HCT116 (cell line): ENCODE measurements at regions not wholly inside any gene's neighbourhood (a gene's known extent, or its start where the extent isn't known, plus 50 kb on each side); places are given as distances from the start of the nearest gene placed in this dataset.
"Not testable (repeated sequence)": the region's sequence is repeated elsewhere in the genome, so short reads cannot be mapped to it uniquely, and the experiment has no call there.

Experiments
- ATAC-seq: fragments of 200-7000 bp; cut with Tn5 transposase; 2 replicates; pipeline ENCODE4 v1.9.1; 2020; ENCODE audit warnings: mild to moderate bottlenecking, moderate library complexity
- BruUV-seq: library from RNA; stranded (reverse); fragments of 400-500 nt; replicated peaks from 2 replicates; lab custom pipeline; 2021; lab: Mats Ljungman, UMichigan
- CTCF ChIA-PET: fragments of 300-600 bp; sonication (Branson Sonifier 250); formaldehyde crosslinking; loops from one replicate; lab custom pipeline; 2021; ENCODE audit warnings: antibody characterized with exemption; lab: Charles Lee
- POLR2A ChIA-PET: fragments of 300-600, 350-600 bp; sonication (Branson Sonifier 250); formaldehyde crosslinking; loops from one replicate; lab custom pipeline; 2021; ENCODE audit warnings: antibody characterized with exemption; lab: Charles Lee
- RAD21 ChIA-PET, 2 experiments: fragments of 300-600 bp; sonication (Branson Sonifier 250); formaldehyde crosslinking; loops; one replicate each; lab custom pipeline; 2023; ENCODE audit warnings: low total read pairs in 2 of 2; ENCODE audit not compliant: uncharacterized antibody in 2 of 2, unreplicated experiment in 2 of 2, low non-redundant PET in 1 of 2; lab: Charles Lee
- DNase-seq: peaks from one replicate; pipeline ENCODE4 v3.0.0-alpha.2; 2010; ENCODE audit warnings: low read depth, low spot score
- H2AFZ ChIP-seq: fragments of 200-600 bp; shearing (Covaris generic), sonication (generic); 2 replicates; pipeline ENCODE4 v1.6.1; 2017; ENCODE audit warnings: low read depth, mixed run types, mixed read lengths, antibody characterized with exemption, low read length; ENCODE audit not compliant: poor library complexity, severe bottlenecking
- H3K27ac ChIP-seq: 2 replicates; pipeline ENCODE4 v1.5.1; 2012; ENCODE audit warnings: low read depth, low read length
- H3K27me3 ChIP-seq: fragments of 200-600 bp; sonication (generic); 2 replicates; pipeline ENCODE4 v1.6.1; 2016; ENCODE audit warnings: mixed run types, low read length, mixed read lengths; ENCODE audit not compliant: insufficient read depth
- H3K36me3 ChIP-seq, 2 experiments: fragments of 200-500 bp in 1 of 2; fragments of 200-600 bp in 1 of 2; sonication (Bioruptor generic) in 1 of 2; sonication (generic) in 1 of 2; 2 replicates each; pipeline versions ENCODE4 v1.5.1 to v1.6.1; 2014 to 2016; ENCODE audit warnings: low read length in 2 of 2, inconsistent platforms in 1 of 2, mixed read lengths in 1 of 2, mixed run types in 1 of 2; ENCODE audit not compliant: insufficient read depth in 2 of 2, control insufficient read depth in 1 of 2
- H3K4me1 ChIP-seq, 2 experiments: fragments of 200-600 bp in 1 of 2; sonication (generic) in 1 of 2; 2 replicates each; pipeline versions ENCODE4 v1.5.1 to v1.6.1; 2012 to 2017; ENCODE audit warnings: low read length in 2 of 2, inconsistent platforms in 1 of 2, mild to moderate bottlenecking in 1 of 2, mixed read lengths in 1 of 2, mixed run types in 1 of 2, moderate library complexity in 1 of 2; ENCODE audit not compliant: insufficient read depth in 2 of 2, control insufficient read depth in 1 of 2
- H3K4me2 ChIP-seq: fragments of 200-600 bp; sonication (generic); 2 replicates; pipeline ENCODE4 v1.6.1; 2017; ENCODE audit warnings: mixed run types, low read length, mixed read lengths
- H3K4me3 ChIP-seq, 2 experiments: fragments of 200-600 bp in 1 of 2; sonication (generic) in 1 of 2; replicated peaks in 1 of 2; 2 replicates each; pipeline ENCODE4 v1.5.1; 2011 to 2016; ENCODE audit warnings: low read length in 2 of 2, control low read depth in 1 of 2, low read depth in 1 of 2, mild to moderate bottlenecking in 1 of 2, mixed read lengths in 1 of 2, mixed run types in 1 of 2
- H3K79me2 ChIP-seq: fragments of 200-600 bp; sonication (generic); 2 replicates; pipeline ENCODE4 v1.6.1; 2017; ENCODE audit warnings: mild to moderate bottlenecking, mixed run types, low read length, moderate library complexity, mixed read lengths; ENCODE audit not compliant: insufficient read depth
- H3K9ac ChIP-seq: fragments of 200-600 bp; sonication (generic); 2 replicates; pipeline ENCODE4 v1.6.1; 2016; ENCODE audit warnings: low read length, mixed read lengths
- H3K9me2 ChIP-seq: fragments of 200-600 bp; sonication (generic), shearing (Covaris generic); 2 replicates; pipeline ENCODE4 v1.6.1; 2017; ENCODE audit warnings: mixed run types, mild to moderate bottlenecking, moderate library complexity; ENCODE audit not compliant: insufficient read depth
- H3K9me3 ChIP-seq, 2 experiments: fragments of 200-500 bp in 1 of 2; fragments of 200-600 bp in 1 of 2; sonication (Bioruptor generic) in 1 of 2; sonication (generic) in 1 of 2; 2 replicates each; pipeline ENCODE4 v1.6.1; 2014 to 2017; ENCODE audit warnings: low read length in 2 of 2, mixed read lengths in 2 of 2, inconsistent platforms in 1 of 2, low read depth in 1 of 2, mild to moderate bottlenecking in 1 of 2, mixed run types in 1 of 2, moderate library complexity in 1 of 2; ENCODE audit not compliant: control insufficient read depth in 1 of 2, insufficient read depth in 1 of 2
- H4K20me1 ChIP-seq: fragments of 200-600 bp; sonication (generic), shearing (Covaris generic); 2 replicates; pipeline ENCODE4 v1.6.1; 2017; ENCODE audit warnings: mixed run types, mild to moderate bottlenecking, moderate library complexity; ENCODE audit not compliant: insufficient read depth
- CBX3 ChIP-seq: IDR thresholded peaks from 2 replicates; pipeline ENCODE4 v1.6.1; 2012; ENCODE audit warnings: low read depth
- EGR1 ChIP-seq: IDR thresholded peaks from 2 replicates; pipeline ENCODE4 v1.6.1; 2012; ENCODE audit warnings: low read depth
- FOSL1 ChIP-seq: IDR thresholded peaks from 2 replicates; pipeline ENCODE4 v1.6.1; 2012; ENCODE audit warnings: low read depth
- SIN3A ChIP-seq: IDR thresholded peaks from 2 replicates; pipeline ENCODE4 v1.6.1; 2012; ENCODE audit warnings: low read depth
- SRF ChIP-seq: IDR thresholded peaks from 2 replicates; pipeline ENCODE4 v1.6.1; 2012; ENCODE audit warnings: low read depth
- TCF7L2 ChIP-seq: IDR thresholded peaks from 2 replicates; pipeline ENCODE4 v1.7.0; 2011; ENCODE audit warnings: borderline replicate concordance, inconsistent platforms; ENCODE audit not compliant: insufficient read depth, insufficient read length; ENCODE audit errors: extremely low read depth
- YY1 ChIP-seq: IDR thresholded peaks from 2 replicates; pipeline ENCODE4 v1.6.1; 2011; ENCODE audit warnings: low read length, low read depth, moderate library complexity, mild to moderate bottlenecking; ENCODE audit not compliant: insufficient replicate concordance; ENCODE audit errors: extremely low read depth
- ZFX ChIP-seq: fragments of 450-650 bp; IDR thresholded peaks from 2 replicates; pipeline ENCODE4 v1.6.1; 2017
- intact Hi-C: fragments of 100-400 bp; cut with micrococcal nuclease; formaldehyde crosslinking; loops from 2 replicates; pipeline ENCODE4 v1.10.0; 2022
- TF ChIP-seq, protein P1 (sequence below): IDR thresholded peaks from 2 replicates; pipeline ENCODE4 v1.6.1; 2012; ENCODE audit warnings: low read depth
- TF ChIP-seq, protein P2 (sequence below): IDR thresholded peaks from 2 replicates; pipeline ENCODE4 v1.6.1; 2011; ENCODE audit warnings: mild to moderate bottlenecking, low read length, moderate library complexity; ENCODE audit not compliant: insufficient replicate concordance; ENCODE audit errors: extremely low read depth
- TF ChIP-seq, protein P3 (sequence below): IDR thresholded peaks from 2 replicates; pipeline ENCODE4 v1.6.1; 2012

- POLR2A ChIA-PET: no interaction called here
- intact Hi-C loops: no loop called here
- CTCF ChIA-PET: no interaction called here
These were observed 54.1 kb upstream of the DHRSX start for GRCh38 chrX:2554891-2555290.

DNA sequence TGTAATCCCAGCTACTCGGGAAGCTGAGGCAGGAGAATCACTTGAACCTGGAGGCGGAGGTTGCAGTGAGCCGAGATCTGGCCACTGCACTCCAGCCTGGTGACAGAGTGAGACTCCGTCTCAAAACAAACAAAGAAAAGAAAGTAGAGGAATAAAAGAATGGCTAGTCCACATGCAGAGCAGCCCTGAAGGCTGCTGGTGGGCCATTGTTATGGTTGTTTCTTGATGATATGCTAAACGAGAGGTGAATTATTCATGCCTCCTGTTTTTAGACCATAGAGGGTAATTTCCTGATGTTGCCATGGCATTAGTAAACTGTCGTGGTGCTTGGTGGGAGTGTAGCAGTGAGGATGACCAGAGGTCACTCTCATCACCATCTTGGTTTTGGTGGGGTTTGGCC, 53.3 kb upstream of the DHRSX start:
- H3K27ac ChIP-seq, POLR2A ChIA-PET, BruUV-seq, H2AFZ ChIP-seq, H3K4me3 ChIP-seq, H3K79me2 ChIP-seq, DNase-seq, intact Hi-C loops, H3K36me3 ChIP-seq, H3K27me3 ChIP-seq, CTCF ChIA-PET, H3K4me2 ChIP-seq, H3K9ac ChIP-seq, H4K20me1 ChIP-seq, ATAC-seq, RAD21 ChIA-PET, H3K9me3 ChIP-seq, H3K4me1 ChIP-seq, H3K9me2 ChIP-seq: not testable (repeated sequence)

More at GRCh38 chrX:2554891-2555290, 54.1 kb upstream of the DHRSX start:
- Histone ChIP-seq H2AFZ (no peak overlapping the region), H3K9me3 (no peaks in the 10 kb centered on the region), H3K27me3 (peaks cover under 1% of the 10 kb centered on the region; the same call in 1 of the 2 replicates), H3K4me1 (no peaks in the 10 kb centered on the region), H3K27ac (no peak overlapping the region), H3K9me2 (no peaks in the 10 kb centered on the region), H3K4me2 (no peak overlapping the region), H3K9ac (no peak overlapping the region), H3K36me3 (no peaks in the 10 kb centered on the region), H3K79me2 (no peaks in the 10 kb centered on the region), H3K4me3 (no peak overlapping the region), H4K20me1 (no peaks in the 10 kb centered on the region)
- no peak for ATAC-seq
- TF ChIP-seq, protein P1, sequence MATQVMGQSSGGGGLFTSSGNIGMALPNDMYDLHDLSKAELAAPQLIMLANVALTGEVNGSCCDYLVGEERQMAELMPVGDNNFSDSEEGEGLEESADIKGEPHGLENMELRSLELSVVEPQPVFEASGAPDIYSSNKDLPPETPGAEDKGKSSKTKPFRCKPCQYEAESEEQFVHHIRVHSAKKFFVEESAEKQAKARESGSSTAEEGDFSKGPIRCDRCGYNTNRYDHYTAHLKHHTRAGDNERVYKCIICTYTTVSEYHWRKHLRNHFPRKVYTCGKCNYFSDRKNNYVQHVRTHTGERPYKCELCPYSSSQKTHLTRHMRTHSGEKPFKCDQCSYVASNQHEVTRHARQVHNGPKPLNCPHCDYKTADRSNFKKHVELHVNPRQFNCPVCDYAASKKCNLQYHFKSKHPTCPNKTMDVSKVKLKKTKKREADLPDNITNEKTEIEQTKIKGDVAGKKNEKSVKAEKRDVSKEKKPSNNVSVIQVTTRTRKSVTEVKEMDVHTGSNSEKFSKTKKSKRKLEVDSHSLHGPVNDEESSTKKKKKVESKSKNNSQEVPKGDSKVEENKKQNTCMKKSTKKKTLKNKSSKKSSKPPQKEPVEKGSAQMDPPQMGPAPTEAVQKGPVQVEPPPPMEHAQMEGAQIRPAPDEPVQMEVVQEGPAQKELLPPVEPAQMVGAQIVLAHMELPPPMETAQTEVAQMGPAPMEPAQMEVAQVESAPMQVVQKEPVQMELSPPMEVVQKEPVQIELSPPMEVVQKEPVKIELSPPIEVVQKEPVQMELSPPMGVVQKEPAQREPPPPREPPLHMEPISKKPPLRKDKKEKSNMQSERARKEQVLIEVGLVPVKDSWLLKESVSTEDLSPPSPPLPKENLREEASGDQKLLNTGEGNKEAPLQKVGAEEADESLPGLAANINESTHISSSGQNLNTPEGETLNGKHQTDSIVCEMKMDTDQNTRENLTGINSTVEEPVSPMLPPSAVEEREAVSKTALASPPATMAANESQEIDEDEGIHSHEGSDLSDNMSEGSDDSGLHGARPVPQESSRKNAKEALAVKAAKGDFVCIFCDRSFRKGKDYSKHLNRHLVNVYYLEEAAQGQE: no peak
- TF ChIP-seq SRF (no peak), FOSL1 (no peak), YY1 (no peak), ZFX (no peak), TCF7L2 (no peak), SIN3A (no peak), EGR1 (no peak), CBX3 (no peak)
- TF ChIP-seq, protein P2, sequence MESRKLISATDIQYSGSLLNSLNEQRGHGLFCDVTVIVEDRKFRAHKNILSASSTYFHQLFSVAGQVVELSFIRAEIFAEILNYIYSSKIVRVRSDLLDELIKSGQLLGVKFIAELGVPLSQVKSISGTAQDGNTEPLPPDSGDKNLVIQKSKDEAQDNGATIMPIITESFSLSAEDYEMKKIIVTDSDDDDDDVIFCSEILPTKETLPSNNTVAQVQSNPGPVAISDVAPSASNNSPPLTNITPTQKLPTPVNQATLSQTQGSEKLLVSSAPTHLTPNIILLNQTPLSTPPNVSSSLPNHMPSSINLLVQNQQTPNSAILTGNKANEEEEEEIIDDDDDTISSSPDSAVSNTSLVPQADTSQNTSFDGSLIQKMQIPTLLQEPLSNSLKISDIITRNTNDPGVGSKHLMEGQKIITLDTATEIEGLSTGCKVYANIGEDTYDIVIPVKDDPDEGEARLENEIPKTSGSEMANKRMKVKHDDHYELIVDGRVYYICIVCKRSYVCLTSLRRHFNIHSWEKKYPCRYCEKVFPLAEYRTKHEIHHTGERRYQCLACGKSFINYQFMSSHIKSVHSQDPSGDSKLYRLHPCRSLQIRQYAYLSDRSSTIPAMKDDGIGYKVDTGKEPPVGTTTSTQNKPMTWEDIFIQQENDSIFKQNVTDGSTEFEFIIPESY: no peak
- TF ChIP-seq, protein P3, sequence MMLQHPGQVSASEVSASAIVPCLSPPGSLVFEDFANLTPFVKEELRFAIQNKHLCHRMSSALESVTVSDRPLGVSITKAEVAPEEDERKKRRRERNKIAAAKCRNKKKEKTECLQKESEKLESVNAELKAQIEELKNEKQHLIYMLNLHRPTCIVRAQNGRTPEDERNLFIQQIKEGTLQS: no peak
- DNase-seq: no peak
- RAD21 ChIA-PET: no interaction called here
- no TSS peak for BruUV-seq
